ENCODE measurements at regions not wholly inside any gene's neighbourhood (a gene's known extent, or its start where the extent isn't known, plus 50 kb on each side); places are given as distances from the start of the nearest gene placed in this dataset.
A peak's percentile ranks its signal among the peaks of the same experiment; 100 is the strongest.
"Not testable (repeated sequence)": the region's sequence is repeated elsewhere in the genome, so short reads cannot be mapped to it uniquely, and the experiment has no call there.

DNA sequence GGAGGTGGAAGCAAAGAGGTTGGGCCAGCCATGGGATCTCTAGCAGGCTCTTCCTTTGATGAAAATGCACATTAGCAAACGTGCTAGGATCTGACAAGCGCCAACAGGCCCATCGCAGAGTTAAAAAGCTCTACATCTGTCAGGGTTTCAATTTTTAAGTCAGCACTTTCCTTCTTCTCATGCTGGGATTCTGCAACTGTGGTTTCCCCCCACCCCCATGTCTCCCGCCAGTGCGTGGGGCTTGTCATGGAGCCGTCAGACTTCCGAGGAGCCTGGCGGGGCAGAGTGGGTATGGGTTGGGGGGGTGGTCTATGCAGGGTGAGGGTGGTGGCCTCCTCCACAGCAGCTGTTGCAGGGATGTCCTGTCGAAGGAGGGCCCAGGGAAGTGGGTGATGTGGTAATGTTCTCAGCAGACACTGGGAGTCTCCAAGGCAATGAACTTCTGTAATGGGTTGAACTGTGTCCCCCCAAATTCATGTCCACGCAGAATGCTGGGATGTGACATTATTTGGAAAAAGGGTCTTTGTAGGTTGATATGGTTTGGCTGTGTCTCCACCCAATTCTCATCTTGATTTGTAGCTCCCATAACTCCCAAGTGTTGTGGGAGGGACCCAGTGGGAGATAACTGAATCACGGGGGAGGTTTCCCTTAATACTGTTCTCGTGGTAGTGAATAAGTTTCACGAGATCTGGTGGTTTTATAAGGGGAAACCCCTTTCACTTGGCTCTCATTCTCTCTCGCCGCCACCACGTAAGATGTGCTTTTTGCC is 115.2 kb upstream of the MAP1LC3B2 start:
- no peak overlapping the region for H3K27ac ChIP-seq (ENCODE audit: insufficient read depth, low read depth, low read length, poor library complexity, severe bottlenecking)
- H3K9me3 ChIP-seq (ENCODE audit: control insufficient read depth, low read length): no peaks in the 10 kb centered on the region
- no peaks in the 10 kb centered on the region for H3K36me3 ChIP-seq (ENCODE audit: control insufficient read depth, insufficient read depth, low read length)
- no peaks in the 10 kb centered on the region for H3K27me3 ChIP-seq (ENCODE audit: control insufficient read depth, insufficient read depth, low read length, poor library complexity, severe bottlenecking)
- WGBS, 2 experiments: 91 to 92% methylated on average over 16 of the region's 16 CpGs
- peaks cover 7% of the 10 kb centered on the region for H3K4me1 ChIP-seq (ENCODE audit: control insufficient read depth, insufficient read depth, low read length)
- no peak overlapping the region for H3K4me3 ChIP-seq (ENCODE audit: insufficient read depth, low read depth, low read length)

GRCh38 chr12:116444590-116444943 is 114.6 kb upstream of the MAP1LC3B2 start:
- H3K36me3 ChIP-seq (ENCODE audit: control insufficient read depth, insufficient read depth, low read length): no peaks in the 10 kb centered on the region
- no peaks in the 10 kb centered on the region for H3K27me3 ChIP-seq (ENCODE audit: control insufficient read depth, insufficient read depth, low read length, poor library complexity, severe bottlenecking)
- no peaks in the 10 kb centered on the region for H3K9me3 ChIP-seq (ENCODE audit: control insufficient read depth, low read length)
- no peak overlapping the region for H3K27ac ChIP-seq (ENCODE audit: insufficient read depth, low read depth, low read length, poor library complexity, severe bottlenecking)
- no peak overlapping the region for H3K4me3 ChIP-seq (ENCODE audit: insufficient read depth, low read depth, low read length)
- H3K4me1 ChIP-seq (ENCODE audit: control insufficient read depth, insufficient read depth, low read length): peaks cover 7% of the 10 kb centered on the region
- WGBS, 2 experiments: 88 to 89% methylated on average over 7 of the region's 7 CpGs

- Histone ChIP-seq H3K9me3 (ENCODE audit: control insufficient read depth, low read length) (no peaks in the 10 kb centered on the region), H3K4me1 (ENCODE audit: control insufficient read depth, insufficient read depth, low read length) (peaks cover 7% of the 10 kb centered on the region), H3K27me3 (ENCODE audit: control insufficient read depth, insufficient read depth, low read length, poor library complexity, severe bottlenecking) (no peaks in the 10 kb centered on the region), H3K27ac (ENCODE audit: insufficient read depth, low read depth, low read length, poor library complexity, severe bottlenecking) (no peak overlapping the region), H3K4me3 (ENCODE audit: insufficient read depth, low read depth, low read length) (no peak overlapping the region), H3K36me3 (ENCODE audit: control insufficient read depth, insufficient read depth, low read length) (no peaks in the 10 kb centered on the region)
- 93 to 94% methylated on average over 11 of the region's 11 CpGs for WGBS, 2 experiments
Observed at GRCh38 chr12:116448165-116448739, 110.9 kb upstream of the MAP1LC3B2 start.

GRCh38 chr12:116450406-116450910 is 108.7 kb upstream of the MAP1LC3B2 start:
- no peaks in the 10 kb centered on the region for H3K36me3 ChIP-seq (ENCODE audit: control insufficient read depth, insufficient read depth, low read length)
- H3K9me3 ChIP-seq (ENCODE audit: control insufficient read depth, low read length): no peaks in the 10 kb centered on the region
- H3K4me1 ChIP-seq (ENCODE audit: control insufficient read depth, insufficient read depth, low read length): peaks cover 1% of the 10 kb centered on the region
- H3K27me3 ChIP-seq (ENCODE audit: control insufficient read depth, insufficient read depth, low read length, poor library complexity, severe bottlenecking): no peaks in the 10 kb centered on the region
- no peak overlapping the region for H3K27ac ChIP-seq (ENCODE audit: insufficient read depth, low read depth, low read length, poor library complexity, severe bottlenecking)
- H3K4me3 ChIP-seq (ENCODE audit: insufficient read depth, low read depth, low read length): no peak overlapping the region
- 82 to 90% methylated on average over 2 to 3 of the region's 3 CpGs for WGBS, 2 experiments

GRCh38 chr12:116452975-116453374 is 106.2 kb upstream of the MAP1LC3B2 start:
- not testable (repeated sequence) for H3K27ac ChIP-seq (ENCODE audit: insufficient read depth, low read depth, low read length, poor library complexity, severe bottlenecking); H3K27me3 ChIP-seq (ENCODE audit: control insufficient read depth, insufficient read depth, low read length, poor library complexity, severe bottlenecking); H3K9me3 ChIP-seq (ENCODE audit: control insufficient read depth, low read length); H3K36me3 ChIP-seq (ENCODE audit: control insufficient read depth, insufficient read depth, low read length); H3K4me3 ChIP-seq (ENCODE audit: insufficient read depth, low read depth, low read length)
- H3K4me1 ChIP-seq (ENCODE audit: control insufficient read depth, insufficient read depth, low read length): peaks cover 14% of the 10 kb centered on the region
- 91 to 97% methylated on average over 5 of the region's 5 CpGs for WGBS, 2 experiments

DNA sequence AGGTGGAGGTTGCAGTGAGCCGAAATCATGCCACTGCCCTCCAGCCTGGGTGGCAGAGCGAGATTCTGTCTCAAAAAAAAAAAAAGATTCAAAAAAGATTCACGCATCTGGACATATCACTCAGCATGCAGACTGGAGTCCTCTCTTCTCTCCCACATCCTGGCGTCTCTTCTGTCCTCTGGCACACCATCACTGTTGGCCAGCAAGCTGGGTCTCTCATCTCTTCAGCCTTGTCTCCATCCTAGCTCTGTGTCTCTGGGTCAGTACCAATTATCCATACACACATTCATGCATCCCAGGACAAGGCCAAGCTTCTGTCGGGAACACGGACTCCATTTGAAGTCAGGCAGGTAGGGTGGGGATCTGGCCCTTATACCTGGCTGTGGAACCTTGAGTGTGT is 105.5 kb upstream of the MAP1LC3B2 start:
- no peaks in the 10 kb centered on the region for H3K36me3 ChIP-seq (ENCODE audit: control insufficient read depth, insufficient read depth, low read length)
- H3K4me3 ChIP-seq (ENCODE audit: insufficient read depth, low read depth, low read length): no peak overlapping the region
- no peaks in the 10 kb centered on the region for H3K9me3 ChIP-seq (ENCODE audit: control insufficient read depth, low read length)
- WGBS, 2 experiments: 90 to 91% methylated on average over 6 of the region's 6 CpGs
- peaks cover 14% of the 10 kb centered on the region for H3K4me1 ChIP-seq (ENCODE audit: control insufficient read depth, insufficient read depth, low read length)
- H3K27me3 ChIP-seq (ENCODE audit: control insufficient read depth, insufficient read depth, low read length, poor library complexity, severe bottlenecking): no peaks in the 10 kb centered on the region
- H3K27ac ChIP-seq (ENCODE audit: insufficient read depth, low read depth, low read length, poor library complexity, severe bottlenecking): no peak overlapping the region

DNA sequence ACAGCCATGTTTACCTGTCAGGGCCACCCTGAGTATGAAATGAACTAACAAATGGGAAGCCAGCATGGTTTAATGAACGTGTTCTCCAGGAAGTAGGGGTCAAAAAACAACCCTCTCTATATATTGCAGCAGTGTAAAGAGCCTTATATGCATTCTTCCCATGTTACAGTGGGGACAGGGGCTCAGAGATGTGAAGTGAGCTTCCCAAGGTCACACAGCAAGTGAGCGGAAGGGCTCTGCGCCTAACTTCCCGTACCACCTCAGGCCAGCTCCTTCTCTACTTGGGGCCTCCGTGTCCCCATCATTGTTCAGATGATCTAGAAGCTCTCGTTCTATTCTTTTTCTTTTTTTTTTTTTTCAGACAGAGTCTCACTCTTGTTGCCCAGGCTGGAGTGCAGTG is 105.1 kb upstream of the MAP1LC3B2 start:
- Histone ChIP-seq H3K9me3 (ENCODE audit: control insufficient read depth, low read length) (no peaks in the 10 kb centered on the region), H3K36me3 (ENCODE audit: control insufficient read depth, insufficient read depth, low read length) (no peaks in the 10 kb centered on the region), H3K27ac (ENCODE audit: insufficient read depth, low read depth, low read length, poor library complexity, severe bottlenecking) (no peak overlapping the region), H3K4me3 (ENCODE audit: insufficient read depth, low read depth, low read length) (no peak overlapping the region), H3K27me3 (ENCODE audit: control insufficient read depth, insufficient read depth, low read length, poor library complexity, severe bottlenecking) (no peaks in the 10 kb centered on the region), H3K4me1 (ENCODE audit: control insufficient read depth, insufficient read depth, low read length) (peaks cover 14% of the 10 kb centered on the region)
- 81 to 83% methylated on average over 6 of the region's 6 CpGs for WGBS, 2 experiments

DNA sequence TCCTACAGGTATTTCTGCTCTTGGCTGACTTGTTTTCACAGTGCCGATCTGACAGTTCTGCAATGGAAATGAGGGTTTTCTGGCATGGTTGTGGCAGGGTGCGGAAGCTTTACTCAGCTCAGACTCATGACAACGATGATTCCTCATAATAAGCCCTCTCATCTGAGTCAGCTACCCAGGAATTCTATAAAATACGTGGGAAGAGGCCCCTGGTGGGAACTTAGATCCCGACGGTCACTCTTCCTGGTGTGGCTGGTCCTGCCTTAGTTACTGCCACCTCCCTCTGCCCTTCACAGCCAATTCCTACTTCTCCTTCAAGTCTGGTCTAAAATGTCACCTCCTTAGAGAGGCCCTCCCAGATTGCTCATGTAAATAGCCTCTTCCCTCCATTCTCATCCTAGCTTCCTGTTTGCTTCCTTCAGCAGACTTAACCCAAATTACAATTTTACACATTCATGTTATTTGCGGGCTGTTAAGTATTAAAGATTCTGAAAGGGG is 104.2 kb upstream of the MAP1LC3B2 start:
- Histone ChIP-seq H3K4me3 (ENCODE audit: insufficient read depth, low read depth, low read length) (no peak overlapping the region), H3K36me3 (ENCODE audit: control insufficient read depth, insufficient read depth, low read length) (no peaks in the 10 kb centered on the region), H3K4me1 (ENCODE audit: control insufficient read depth, insufficient read depth, low read length) (peaks cover 17% of the 10 kb centered on the region), H3K27ac (ENCODE audit: insufficient read depth, low read depth, low read length, poor library complexity, severe bottlenecking) (peak overlapping the region; percentile 48), H3K27me3 (ENCODE audit: control insufficient read depth, insufficient read depth, low read length, poor library complexity, severe bottlenecking) (no peaks in the 10 kb centered on the region), H3K9me3 (ENCODE audit: control insufficient read depth, low read length) (no peaks in the 10 kb centered on the region)
- WGBS, 2 experiments: 65 to 74% methylated on average over 7 of the region's 7 CpGs

DNA sequence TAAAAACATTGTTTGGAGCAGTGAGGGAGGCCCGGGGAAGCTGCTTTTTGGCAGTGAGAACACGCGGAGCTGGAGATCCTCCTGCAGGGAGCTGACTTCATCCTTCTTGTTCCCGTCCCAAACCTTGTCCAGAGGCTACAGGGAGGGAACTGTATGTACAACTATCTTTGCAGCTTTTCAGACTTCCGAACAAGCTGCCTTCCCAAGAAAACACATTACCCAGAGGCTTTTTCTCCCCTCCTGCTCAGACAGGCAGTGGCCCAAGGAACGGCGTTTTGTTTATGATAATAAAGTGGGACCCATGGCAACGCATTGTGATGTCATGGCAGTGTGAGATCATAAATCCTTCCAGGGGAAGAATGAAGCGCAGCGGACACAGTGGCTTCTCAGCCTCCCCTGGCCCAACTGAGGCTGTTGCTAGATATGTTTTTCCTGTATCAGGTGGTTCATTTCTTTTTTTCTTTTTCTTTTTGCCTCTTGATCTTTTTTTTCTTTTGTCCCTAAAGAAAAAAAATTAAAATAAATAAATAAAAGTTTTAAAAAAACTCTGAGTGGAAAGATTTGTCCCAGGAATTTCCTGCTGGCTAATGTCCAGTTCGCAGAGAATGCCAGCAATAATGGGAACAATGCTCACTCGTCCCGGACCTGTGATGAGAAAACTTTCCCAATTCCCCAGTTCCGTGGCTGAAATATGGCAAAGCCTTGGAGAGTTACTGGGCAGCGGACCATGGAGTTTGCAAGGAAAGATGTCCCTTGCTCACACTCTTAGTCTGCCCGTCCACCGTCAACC is 103.4 kb upstream of the MAP1LC3B2 start:
- H3K27me3 ChIP-seq (ENCODE audit: control insufficient read depth, insufficient read depth, low read length, poor library complexity, severe bottlenecking): no peaks in the 10 kb centered on the region
- peak overlapping the region; percentile 84 for H3K27ac ChIP-seq (ENCODE audit: insufficient read depth, low read depth, low read length, poor library complexity, severe bottlenecking)
- H3K9me3 ChIP-seq (ENCODE audit: control insufficient read depth, low read length): no peaks in the 10 kb centered on the region
- no peaks in the 10 kb centered on the region for H3K36me3 ChIP-seq (ENCODE audit: control insufficient read depth, insufficient read depth, low read length)
- peaks cover 19% of the 10 kb centered on the region for H3K4me1 ChIP-seq (ENCODE audit: control insufficient read depth, insufficient read depth, low read length)
- H3K4me3 ChIP-seq (ENCODE audit: insufficient read depth, low read depth, low read length): no peak overlapping the region
- WGBS, 2 experiments: 80 to 81% methylated on average over 17 of the region's 17 CpGs
